Neural progenitor cell (in vitro differentiated cells): ENCODE measurements at regions not wholly inside any gene's neighbourhood (a gene's known extent, or its start where the extent isn't known, plus 50 kb on each side); places are given as distances from the start of the nearest gene placed in this dataset.

Experiments used
- DNase-seq: peaks from one replicate; pipeline ENCODE4 v3.0.0-alpha.2; 2016; ENCODE audit warnings: low spot score
- H2AFZ ChIP-seq: fragments of 200-600 bp; sonication (generic); replicated peaks from 2 replicates; pipeline ENCODE4 v1.6.1; 2016; ENCODE audit warnings: antibody characterized with exemption
- H3F3A ChIP-seq: fragments of 200-600 bp; sonication (generic); 2 replicates; pipeline ENCODE4 v1.6.1; 2016; ENCODE audit warnings: antibody characterized with exemption, low read depth
- H3K27ac ChIP-seq: fragments of 200-600 bp; sonication (generic); 2 replicates; pipeline ENCODE4 v1.5.1; 2016; ENCODE audit warnings: mild to moderate bottlenecking
- H3K27me3 ChIP-seq: fragments of 200-600 bp; sonication (generic); 2 replicates; pipeline ENCODE4 v1.6.1; 2016; ENCODE audit warnings: mild to moderate bottlenecking, moderate library complexity
- H3K36me3 ChIP-seq: fragments of 200-600 bp; sonication (generic); 2 replicates; pipeline ENCODE4 v1.5.1; 2016
- H3K4me1 ChIP-seq: fragments of 200-600 bp; sonication (generic); 2 replicates; pipeline ENCODE4 v1.6.1; 2016; ENCODE audit warnings: mixed run types
- H3K4me2 ChIP-seq: fragments of 200-600 bp; sonication (generic); 2 replicates; pipeline ENCODE4 v1.6.1; 2016
- H3K4me3 ChIP-seq: fragments of 200-600 bp; sonication (generic); 2 replicates; pipeline ENCODE4 v1.5.1; 2016
- H3K79me2 ChIP-seq: fragments of 200-600 bp; sonication (generic); 2 replicates; pipeline ENCODE4 v1.6.1; 2016; ENCODE audit warnings: low read depth
- H3K9ac ChIP-seq: fragments of 200-600 bp; sonication (generic); 2 replicates; pipeline ENCODE4 v1.6.1; 2016
- H3K9me3 ChIP-seq: fragments of 200-600 bp; sonication (generic); 2 replicates; pipeline ENCODE4 v1.5.1; 2016; ENCODE audit warnings: low read depth
- H4K20me1 ChIP-seq: fragments of 200-600 bp; sonication (generic); 2 replicates; pipeline ENCODE4 v1.6.1; 2016; ENCODE audit warnings: low read depth
- H3K27ac Mint-ChIP-seq: 3 replicates; pipeline ENCODE4 v1.8.0; 2021; ENCODE audit warnings: mixed read lengths
- H3K27me3 Mint-ChIP-seq: 2 replicates; pipeline ENCODE4 v1.8.0; 2022; ENCODE audit warnings: low read depth, mild to moderate bottlenecking, inconsistent platforms, moderate library complexity, mixed read lengths; ENCODE audit not compliant: insufficient read depth
- H3K36me3 Mint-ChIP-seq: 3 replicates; pipeline ENCODE4 v1.8.0; 2021; ENCODE audit warnings: mixed read lengths
- H3K4me1 Mint-ChIP-seq: 3 replicates; pipeline ENCODE4 v1.8.0; 2021; ENCODE audit warnings: mixed read lengths
- H3K4me3 Mint-ChIP-seq: 3 replicates; pipeline ENCODE4 v1.8.0; 2021; ENCODE audit warnings: mild to moderate bottlenecking, moderate library complexity, mixed read lengths
- H3K9me3 Mint-ChIP-seq: 3 replicates; pipeline ENCODE4 v1.8.0; 2020; ENCODE audit warnings: mixed read lengths
- CTCF ChIP-seq: fragments of 200-600 bp; sonication (generic); IDR thresholded peaks from 2 replicates; pipeline ENCODE4 v1.5.1; 2017; ENCODE audit warnings: antibody characterized with exemption, mild to moderate bottlenecking
- EZH2 ChIP-seq: fragments of 200-600 bp; sonication (generic); IDR thresholded peaks from 2 replicates; pipeline ENCODE4 v1.6.1; 2017; ENCODE audit warnings: antibody characterized with exemption, mild to moderate bottlenecking, moderate library complexity
- EZH2phosphoT487 ChIP-seq: fragments of 200-600 bp; sonication (generic); IDR thresholded peaks from 2 replicates; pipeline ENCODE4 v1.6.1; 2017; ENCODE audit warnings: antibody characterized with exemption

DNA sequence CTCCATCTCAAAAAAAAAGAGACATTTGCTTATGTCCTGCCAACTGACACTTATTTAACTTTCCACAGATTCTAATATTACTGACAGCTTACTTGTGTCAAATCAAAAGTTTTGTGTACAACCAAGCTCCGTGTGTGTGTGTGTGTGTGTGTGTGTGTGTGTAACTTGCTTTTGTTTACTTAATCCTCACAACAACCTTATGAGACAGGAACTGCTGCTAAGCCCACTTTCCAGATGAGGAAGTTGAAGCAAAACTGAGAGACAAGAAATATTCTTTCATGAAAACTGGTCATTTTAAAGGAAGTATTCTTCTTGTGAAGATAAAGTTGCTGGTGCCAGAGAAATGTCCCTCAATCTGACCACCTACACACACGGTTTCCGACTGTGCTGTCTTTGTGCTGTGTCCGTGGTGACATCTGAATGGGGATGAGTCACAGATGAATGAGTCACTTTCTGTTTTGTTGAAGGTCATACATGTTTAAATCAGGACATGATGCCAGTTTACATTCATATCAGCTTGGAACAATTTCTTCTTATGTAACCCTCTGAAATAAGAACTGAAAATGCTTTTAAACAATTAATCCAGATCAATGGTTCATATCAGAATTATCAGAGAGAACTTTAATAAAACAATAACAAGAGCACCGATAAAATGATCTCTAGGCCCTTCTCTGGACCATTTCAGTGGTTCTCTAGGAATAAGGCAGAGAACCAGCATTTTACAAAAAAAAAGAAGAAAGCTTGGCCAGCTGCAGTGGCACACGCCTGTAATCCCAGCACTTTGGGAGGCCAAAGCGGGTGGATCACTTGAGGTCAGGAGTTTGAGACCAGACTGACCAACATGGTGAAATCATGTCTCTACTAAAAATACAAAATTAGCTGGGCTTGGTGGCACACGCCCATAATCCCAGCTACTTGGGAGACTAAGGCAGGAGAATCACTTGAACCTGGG lies 95.5 kb downstream of the THNSL2 start:
- no peaks in the 10 kb centered on the region for H3K4me1 ChIP-seq
- H3K4me2 ChIP-seq = no peak overlapping the region
- no peak overlapping the region for H3K4me3 ChIP-seq
- H3K27me3 ChIP-seq = no peaks in the 10 kb centered on the region
- no peaks in the 10 kb centered on the region for H3F3A ChIP-seq
- H3K9me3 ChIP-seq = no peaks in the 10 kb centered on the region
- TF ChIP-seq EZH2phosphoT487 (no peak), CTCF (no peak), EZH2 (no peak)
- no peaks in the 10 kb centered on the region for H3K36me3 ChIP-seq
- peak overlapping the region; percentile 5 for H3K27ac Mint-ChIP-seq
- no peak overlapping the region for H3K9ac ChIP-seq
- H3K79me2 ChIP-seq = no peaks in the 10 kb centered on the region
- no peak overlapping the region for H2AFZ ChIP-seq
- no peaks in the 10 kb centered on the region for H4K20me1 ChIP-seq
- H3K9me3 Mint-ChIP-seq = peaks cover 27% of the 10 kb centered on the region
- H3K27me3 Mint-ChIP-seq = peaks cover 11% of the 10 kb centered on the region
- DNase-seq = no peak
- H3K36me3 Mint-ChIP-seq = no peaks in the 10 kb centered on the region
- H3K27ac ChIP-seq = no peak overlapping the region
- H3K4me3 Mint-ChIP-seq = peak overlapping the region; percentile 11
- H3K4me1 Mint-ChIP-seq = peaks cover 19% of the 10 kb centered on the region

DNA sequence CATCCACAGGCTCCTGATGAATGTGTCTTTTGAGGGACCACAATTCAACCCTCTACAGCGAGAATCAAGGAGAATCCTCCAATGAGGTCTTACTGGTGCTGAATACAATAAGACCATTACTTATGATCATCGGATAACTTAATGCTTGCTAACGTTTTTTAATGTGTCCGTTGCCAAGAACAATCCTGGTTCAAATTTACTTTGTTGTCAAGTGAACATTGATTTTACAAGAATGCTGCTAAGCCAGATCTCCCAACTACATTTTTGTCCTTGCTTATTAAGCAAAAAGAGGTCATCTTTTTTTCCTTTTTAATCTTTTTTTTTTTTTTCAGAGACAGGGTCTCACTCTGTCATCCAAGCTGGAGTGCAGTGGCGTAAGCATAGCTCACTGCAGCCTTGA lies 93.7 kb downstream of the THNSL2 start:
- Histone ChIP-seq H3K27ac (no peak overlapping the region), H3F3A (no peaks in the 10 kb centered on the region), H2AFZ (no peak overlapping the region), H3K9ac (no peak overlapping the region), H3K4me1 (no peaks in the 10 kb centered on the region), H3K4me3 (no peak overlapping the region), H3K36me3 (no peaks in the 10 kb centered on the region), H3K79me2 (no peaks in the 10 kb centered on the region), H3K27me3 (no peaks in the 10 kb centered on the region), H4K20me1 (no peaks in the 10 kb centered on the region), H3K9me3 (no peaks in the 10 kb centered on the region), H3K4me2 (no peak overlapping the region)
- peaks cover 19% of the 10 kb centered on the region for H3K4me1 Mint-ChIP-seq
- H3K36me3 Mint-ChIP-seq = no peaks in the 10 kb centered on the region
- peaks cover 13% of the 10 kb centered on the region for H3K9me3 Mint-ChIP-seq
- no peak for TF ChIP-seq CTCF
- no peak for TF ChIP-seq EZH2phosphoT487
- TF ChIP-seq EZH2 = no peak
- H3K27ac Mint-ChIP-seq = no peak overlapping the region
- H3K27me3 Mint-ChIP-seq = peaks cover 9% of the 10 kb centered on the region
- DNase-seq = no peak
- H3K4me3 Mint-ChIP-seq = no peak overlapping the region

DNA sequence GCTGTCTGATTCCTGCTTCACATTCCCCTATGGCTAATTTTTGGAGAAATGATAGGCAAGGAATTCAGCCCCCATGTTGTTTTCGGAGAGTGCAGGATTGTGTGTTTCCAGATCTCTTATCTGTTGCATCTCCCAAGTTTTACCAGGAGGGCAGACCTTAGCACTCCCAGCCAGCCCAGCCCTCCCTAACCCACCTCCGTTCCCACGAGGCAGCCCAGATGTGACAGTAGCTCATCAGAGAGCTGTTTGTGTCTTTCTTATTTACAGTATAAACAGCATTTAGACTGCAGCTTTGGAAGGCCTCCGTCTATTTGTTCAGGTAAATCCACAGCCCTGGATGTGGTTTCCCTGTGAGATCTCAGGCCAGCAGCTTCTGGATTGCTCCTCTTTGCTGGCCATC lies 91.6 kb downstream of the THNSL2 start:
- H3K4me3 ChIP-seq = no peak overlapping the region
- Mint-ChIP-seq H3K4me3 (no peak overlapping the region), H3K4me1 (peaks cover 19% of the 10 kb centered on the region), H3K9me3 (no peaks in the 10 kb centered on the region), H3K27me3 (peaks cover 7% of the 10 kb centered on the region), H3K36me3 (no peaks in the 10 kb centered on the region), H3K27ac (no peak overlapping the region)
- H3K79me2 ChIP-seq = no peaks in the 10 kb centered on the region
- H3K9ac ChIP-seq = no peak overlapping the region
- H3K27me3 ChIP-seq = no peaks in the 10 kb centered on the region
- no peaks in the 10 kb centered on the region for H3F3A ChIP-seq
- DNase-seq = no peak
- no peak overlapping the region for H3K27ac ChIP-seq
- no peaks in the 10 kb centered on the region for H4K20me1 ChIP-seq
- no peaks in the 10 kb centered on the region for H3K36me3 ChIP-seq
- H3K9me3 ChIP-seq = no peaks in the 10 kb centered on the region
- H2AFZ ChIP-seq = no peak overlapping the region
- peaks cover 7% of the 10 kb centered on the region for H3K4me1 ChIP-seq
- no peak overlapping the region for H3K4me2 ChIP-seq
- TF ChIP-seq EZH2phosphoT487 (no peak), EZH2 (no peak), CTCF (no peak)
